ENCODE measurements at regions not wholly inside any gene's neighbourhood (a gene's known extent, or its start where the extent isn't known, plus 50 kb on each side); places are given as distances from the start of the nearest gene placed in this dataset.

DNA sequence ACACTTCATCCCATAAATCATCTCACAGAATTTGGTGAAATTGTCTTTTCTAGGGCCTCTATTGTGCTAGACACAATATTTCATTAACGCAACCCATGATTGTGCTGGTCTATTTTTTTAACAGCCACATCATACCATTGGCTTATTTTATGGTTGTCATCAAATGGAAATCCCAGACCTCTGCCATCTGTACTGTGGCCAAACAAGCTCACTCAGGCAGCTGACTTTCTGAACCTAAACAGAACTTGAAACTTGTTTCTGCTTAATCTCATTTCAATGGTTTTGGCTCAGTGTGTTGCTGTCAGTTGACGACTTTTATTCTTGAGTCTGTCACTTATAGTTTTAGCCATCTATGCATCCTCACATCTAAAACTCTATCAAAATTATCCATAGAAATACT lies 111.8 kb downstream of the HAO1 start:
- DNase-seq: no peak

DNA sequence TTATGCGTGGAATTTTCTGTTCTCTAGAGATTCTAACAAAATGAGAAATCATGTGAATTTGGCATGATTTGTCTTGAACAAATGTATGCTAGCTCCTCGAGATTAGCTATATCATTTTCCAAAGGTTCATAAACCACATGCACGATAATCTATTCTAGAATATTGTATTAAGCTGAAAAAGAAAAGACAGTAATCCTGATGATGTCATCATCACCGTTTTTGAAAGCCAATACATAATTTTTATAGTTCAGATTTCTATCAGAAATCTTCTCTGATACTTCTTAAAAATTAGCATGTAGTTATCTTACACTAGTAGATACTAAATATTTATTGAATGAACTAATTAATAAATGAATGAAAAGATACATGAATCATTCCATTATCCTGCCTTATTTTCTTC lies 111.2 kb downstream of the HAO1 start:
- no peak for DNase-seq

DNA sequence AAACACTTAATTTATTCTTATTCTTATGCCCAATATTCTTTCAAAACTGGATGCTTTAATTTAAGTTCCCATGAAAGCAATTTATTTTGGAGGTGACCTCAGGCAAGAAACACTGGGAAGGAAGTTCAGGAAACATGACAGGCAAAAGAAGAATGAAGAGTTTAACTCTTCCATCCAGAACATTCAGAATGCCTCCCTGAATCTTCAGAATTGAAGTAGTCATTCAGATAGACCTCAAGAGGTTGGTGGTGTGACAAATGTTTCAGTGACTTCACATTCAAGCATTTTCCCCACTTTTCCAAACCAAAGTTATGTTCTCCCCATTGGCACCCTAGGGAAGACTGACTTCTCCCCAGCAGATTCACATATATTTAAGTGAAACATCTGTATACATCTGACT lies 110.5 kb downstream of the HAO1 start:
- DNase-seq: no peak
